ENCODE measurements at regions not wholly inside any gene's neighbourhood (a gene's known extent, or its start where the extent isn't known, plus 50 kb on each side); places are given as distances from the start of the nearest gene placed in this dataset.

- TF ChIP-seq POLR2AphosphoS5 (IDR thresholded peaks at IDR 0.05; ENCODE audit: low read depth, low read length) (no peak), REST (IDR thresholded peaks at IDR 0.05; ENCODE audit: insufficient read depth in 1 of 2, low read depth in 2 of 2, low read length in 2 of 2) (no peak), TAF1 (IDR thresholded peaks at IDR 0.05; ENCODE audit: borderline replicate concordance, insufficient read depth, low read length) (no peak), FOXP2 (optimal IDR thresholded peaks at IDR 0.05; ENCODE audit: borderline replicate concordance, extremely low read depth, extremely low read length, insufficient read depth) (no peak), SIN3A (IDR thresholded peaks at IDR 0.05; ENCODE audit: borderline replicate concordance, insufficient read depth, low read length) (no peak)
These were observed 1025.4 kb upstream of the LRFN5 start for GRCh38 chr14:40581264-40581663.

All from PFSK-1 (cell line).